ES-I3 (cell line): ENCODE measurements at regions not wholly inside any gene's neighbourhood (a gene's known extent, or its start where the extent isn't known, plus 50 kb on each side); places are given as distances from the start of the nearest gene placed in this dataset.

Experiments used
- H3K36me3 ChIP-seq: 2 replicates; pipeline ENCODE4 v1.6.1; 2013; ENCODE audit warnings: mild to moderate bottlenecking, low read length, control low read depth, moderate library complexity; ENCODE audit not compliant: insufficient read depth
- H3K4me1 ChIP-seq: 2 replicates; pipeline ENCODE4 v1.6.1; 2013; ENCODE audit warnings: mild to moderate bottlenecking, control low read depth, low read length; ENCODE audit not compliant: insufficient read depth
- H3K9ac ChIP-seq: 2 replicates; pipeline ENCODE4 v1.6.1; 2013; ENCODE audit warnings: low read depth, mild to moderate bottlenecking, low read length, moderate library complexity
- H3K9me3 ChIP-seq: 2 replicates; pipeline ENCODE4 v1.6.1; 2013; ENCODE audit warnings: mild to moderate bottlenecking, low read length, moderate library complexity; ENCODE audit not compliant: control insufficient read depth, insufficient read depth

- Histone ChIP-seq H3K4me1 (peaks cover 12% of the 10 kb centered on the region), H3K36me3 (no peaks in the 10 kb centered on the region), H3K9me3 (no peaks in the 10 kb centered on the region), H3K9ac (no peak overlapping the region)
These were observed 2247.0 kb downstream of the NCAM2 start for GRCh38 chr21:23245255-23245654.

DNA sequence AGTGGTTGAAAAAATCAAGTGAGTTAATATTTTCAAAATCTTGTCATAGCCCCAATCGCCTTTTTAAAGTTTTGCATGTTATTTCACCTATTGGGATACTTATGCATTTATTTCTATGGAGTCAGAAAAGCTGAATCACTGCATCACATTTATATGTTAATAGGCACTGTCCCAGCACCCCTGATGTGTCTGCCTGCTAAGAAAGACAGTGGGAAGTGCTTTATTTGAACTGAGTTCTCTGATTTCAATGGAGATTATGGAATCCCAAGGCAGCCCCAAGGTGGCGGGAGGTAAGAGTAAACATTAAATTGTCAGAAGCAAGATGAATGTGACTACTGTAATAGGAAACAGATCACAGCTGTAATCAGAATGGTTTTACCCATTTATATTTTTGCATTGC, 2225.7 kb downstream of the NCAM2 start:
- H3K4me1 ChIP-seq, result no peaks in the 10 kb centered on the region
- no peaks in the 10 kb centered on the region for H3K9me3 ChIP-seq

DNA sequence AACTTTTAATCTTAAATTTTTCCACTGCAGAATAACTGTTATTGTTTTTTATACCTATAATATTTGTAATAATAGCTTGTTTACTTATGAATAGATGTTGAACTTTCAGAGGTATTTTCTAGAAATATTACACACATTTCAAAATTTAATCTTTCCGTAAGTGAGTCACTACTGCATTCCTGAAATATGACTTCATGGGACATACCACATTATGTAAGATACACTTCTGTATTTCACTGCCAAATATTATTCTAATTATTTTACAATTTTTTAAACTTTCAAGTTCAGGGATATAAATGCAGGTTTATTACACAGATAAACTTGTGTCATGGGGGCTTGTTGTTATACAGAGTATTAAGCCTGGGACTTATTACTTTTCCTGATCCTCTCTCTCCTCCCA, 2220.5 kb downstream of the NCAM2 start:
- no peaks in the 10 kb centered on the region for H3K36me3 ChIP-seq
- H3K9me3 ChIP-seq, result peaks cover 3% of the 10 kb centered on the region; the same call in 1 of the 2 replicates
- H3K9ac ChIP-seq, result no peak overlapping the region
- H3K4me1 ChIP-seq, result no peaks in the 10 kb centered on the region

More for the DNA sequence above, 2225.7 kb downstream of the NCAM2 start:
- Histone ChIP-seq H3K9ac (no peak overlapping the region), H3K36me3 (no peaks in the 10 kb centered on the region)

DNA sequence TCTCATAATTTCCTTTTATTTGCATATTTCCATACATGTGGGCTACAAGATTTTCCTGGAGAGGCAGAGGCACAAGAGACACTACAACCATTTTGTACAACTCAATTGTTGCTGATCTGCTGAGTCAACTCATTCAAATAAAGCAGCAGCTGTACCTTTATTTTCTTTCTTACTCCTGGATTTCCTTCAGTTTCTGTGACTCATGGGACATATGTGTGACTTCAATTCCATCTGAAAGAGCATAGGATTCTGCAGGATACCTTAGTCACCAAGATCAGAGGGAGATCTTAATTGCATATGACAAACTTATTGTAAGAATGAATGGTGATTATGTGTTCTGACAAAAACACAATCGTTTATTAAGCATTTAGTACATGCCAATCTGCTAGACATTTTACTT, 2219.4 kb downstream of the NCAM2 start:
- Histone ChIP-seq H3K36me3 (no peaks in the 10 kb centered on the region), H3K9me3 (peaks cover 13% of the 10 kb centered on the region), H3K4me1 (no peaks in the 10 kb centered on the region), H3K9ac (no peak overlapping the region)

GRCh38 chr21:23215261-23215660, 2217.1 kb downstream of the NCAM2 start:
- Histone ChIP-seq H3K36me3 (no peaks in the 10 kb centered on the region), H3K4me1 (no peaks in the 10 kb centered on the region), H3K9ac (no peak overlapping the region), H3K9me3 (peaks cover 13% of the 10 kb centered on the region)
